ENCODE measurements at regions not wholly inside any gene's neighbourhood (a gene's known extent, or its start where the extent isn't known, plus 50 kb on each side); places are given as distances from the start of the nearest gene placed in this dataset.

GRCh38 chr7:36035186-36035585 is 117.9 kb upstream of the EEPD1 start:
- H3K4me3 ChIP-seq (ENCODE audit: control insufficient read depth, low read depth, low read length): no peak overlapping the region
- no peak for DNase-seq (ENCODE audit: low read depth)
- no peak for TF ChIP-seq CTCF (IDR thresholded peaks at IDR 0.05; ENCODE audit: control insufficient read depth, insufficient read depth, low read depth, low read length, missing control alignments)

DNA sequence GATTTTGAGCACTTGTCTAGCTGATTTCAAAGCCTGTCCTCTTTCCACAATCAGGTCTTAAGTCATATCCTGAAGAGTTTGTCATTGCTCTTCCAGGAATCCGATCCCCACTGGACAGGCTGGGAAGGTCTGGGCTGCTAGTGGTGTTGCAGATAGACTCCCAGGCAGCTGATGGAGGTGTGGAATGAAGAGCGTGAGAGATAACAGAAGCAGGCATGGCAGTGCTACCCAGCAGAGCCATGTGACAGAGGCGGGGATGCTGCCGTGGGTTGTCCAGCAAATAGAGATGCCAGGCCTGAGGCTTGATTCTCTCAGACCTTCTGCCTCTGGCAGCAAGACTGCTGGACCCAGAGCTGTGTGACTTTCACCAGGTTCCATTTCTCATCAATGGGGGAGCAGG is 116.5 kb upstream of the EEPD1 start:
- DNase-seq (ENCODE audit: low read depth): no peak
- no peak for TF ChIP-seq CTCF (IDR thresholded peaks at IDR 0.05; ENCODE audit: control insufficient read depth, insufficient read depth, low read depth, low read length, missing control alignments)
- H3K4me3 ChIP-seq (ENCODE audit: control insufficient read depth, low read depth, low read length): no peak overlapping the region

- DNase-seq (ENCODE audit: low read depth): peak; percentile 46
- TF ChIP-seq CTCF (IDR thresholded peaks at IDR 0.05; ENCODE audit: control insufficient read depth, insufficient read depth, low read depth, low read length, missing control alignments): no peak
- no peak overlapping the region for H3K4me3 ChIP-seq (ENCODE audit: control insufficient read depth, low read depth, low read length)
Measured at GRCh38 chr7:36037121-36037662, 115.9 kb upstream of the EEPD1 start.

- no peak for DNase-seq (ENCODE audit: low read depth)
- H3K4me3 ChIP-seq (ENCODE audit: control insufficient read depth, low read depth, low read length): no peak overlapping the region
- no peak for TF ChIP-seq CTCF (IDR thresholded peaks at IDR 0.05; ENCODE audit: control insufficient read depth, insufficient read depth, low read depth, low read length, missing control alignments)
Measured at GRCh38 chr7:36038063-36038721, 114.9 kb upstream of the EEPD1 start.

GRCh38 chr7:36039243-36039642 is 113.8 kb upstream of the EEPD1 start:
- H3K4me3 ChIP-seq (ENCODE audit: control insufficient read depth, low read depth, low read length): no peak overlapping the region
- no peak for DNase-seq (ENCODE audit: low read depth)
- no peak for TF ChIP-seq CTCF (IDR thresholded peaks at IDR 0.05; ENCODE audit: control insufficient read depth, insufficient read depth, low read depth, low read length, missing control alignments)

DNA sequence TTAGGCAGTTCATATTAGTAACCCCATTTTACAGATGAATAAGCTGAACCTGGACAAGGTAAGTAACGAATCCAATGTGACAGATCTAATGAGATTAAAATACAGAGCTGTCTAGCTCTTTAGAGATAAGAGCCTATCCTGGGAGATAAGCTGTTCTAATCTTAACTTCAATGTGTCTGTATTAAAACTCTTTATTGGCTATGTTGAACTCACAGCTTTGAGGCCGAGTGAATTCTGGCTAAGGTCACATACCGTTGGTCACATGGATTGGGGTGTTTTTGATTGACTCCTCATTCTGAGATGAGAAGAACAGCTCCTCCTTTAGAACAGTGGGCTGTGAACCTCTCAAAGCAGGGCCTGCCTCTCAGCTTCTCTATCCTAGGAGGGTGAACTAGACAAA is 113.4 kb upstream of the EEPD1 start:
- no peak for DNase-seq (ENCODE audit: low read depth)
- no peak overlapping the region for H3K4me3 ChIP-seq (ENCODE audit: control insufficient read depth, low read depth, low read length)
- no peak for TF ChIP-seq CTCF (IDR thresholded peaks at IDR 0.05; ENCODE audit: control insufficient read depth, insufficient read depth, low read depth, low read length, missing control alignments)
